ENCODE measurements at regions not wholly inside any gene's neighbourhood (a gene's known extent, or its start where the extent isn't known, plus 50 kb on each side); places are given as distances from the start of the nearest gene placed in this dataset.
"Not testable (repeated sequence)": the region's sequence is repeated elsewhere in the genome, so short reads cannot be mapped to it uniquely, and the experiment has no call there.

- no peak for TF ChIP-seq RORB (CRISPR knock-in tag; IDR thresholded peaks at IDR 0.05)
- no peak for TF ChIP-seq ZNF219 (CRISPR knock-in tag; IDR thresholded peaks at IDR 0.05; ENCODE audit: borderline replicate concordance)
- no peak for TF ChIP-seq GRHL2 (CRISPR knock-in tag; IDR thresholded peaks at IDR 0.05; ENCODE audit: insufficient replicate concordance, severe bottlenecking)
- TF ChIP-seq USF2 (CRISPR knock-in tag; IDR thresholded peaks at IDR 0.05) = no peak
These were observed 538.5 kb upstream of the TUSC1 start (continued) for GRCh38 chr9:26216702-26217101.

DNA sequence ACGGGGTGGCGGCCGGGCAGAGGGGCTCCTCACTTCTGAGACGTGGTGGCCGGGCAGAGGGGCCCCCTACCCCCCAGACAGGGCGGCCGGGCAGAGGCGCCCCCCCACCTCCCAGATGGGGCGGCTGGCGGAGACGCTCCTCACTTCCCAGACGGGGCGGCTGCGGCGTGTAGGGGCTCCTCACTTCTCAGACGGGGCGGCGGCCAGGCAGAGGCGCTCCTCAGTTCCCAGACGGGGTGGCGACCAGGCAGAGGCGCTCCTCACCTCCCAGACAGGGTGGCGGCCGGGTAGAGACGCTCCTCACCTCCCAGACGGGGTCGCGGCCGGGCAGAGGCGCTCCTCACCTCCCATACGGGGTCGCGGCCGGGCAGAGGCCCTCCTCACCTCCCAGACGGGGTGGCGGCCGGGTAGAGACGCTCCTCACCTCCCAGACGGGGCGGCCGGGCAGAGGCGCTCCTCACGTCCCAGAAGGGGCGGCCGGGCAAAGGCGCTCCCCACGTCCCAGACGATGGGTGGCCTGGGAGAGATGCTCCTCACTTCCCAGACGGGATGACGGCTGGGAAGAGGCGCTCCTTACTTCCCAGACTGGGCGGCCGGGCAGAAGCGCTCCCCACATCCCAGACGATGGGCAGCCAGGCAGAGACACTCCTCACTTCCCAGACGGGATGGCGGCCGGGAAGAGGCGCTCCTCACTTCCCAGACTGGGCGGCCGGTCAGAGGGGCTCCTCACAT is 536.6 kb upstream of the TUSC1 start:
- H3K36me3 Mint-ChIP-seq = peaks cover 22% of the 10 kb centered on the region
- H3K27me3 Mint-ChIP-seq (ENCODE audit: low read depth); H3K27ac Mint-ChIP-seq; DNase-seq (ENCODE audit: low spot score); H3K4me3 Mint-ChIP-seq; ATAC-seq; CTCF ChIA-PET: not testable (repeated sequence)
- peaks cover 31% of the 10 kb centered on the region for H3K9me3 Mint-ChIP-seq
- peaks cover 15% of the 10 kb centered on the region for H3K4me1 Mint-ChIP-seq
- POLR2A ChIA-PET = interaction anchor here (0.6 kb wide), 1 partner anchor 1800 kb away, joined by 3 read pairs; no protein-coding TSS in a partner anchor

GRCh38 chr9:26210338-26210851 is 532.2 kb upstream of the TUSC1 start:
- CTCF ChIA-PET = no interaction called here
- ATAC-seq = peak; percentile 62
- peaks cover 5% of the 10 kb centered on the region for H3K36me3 Mint-ChIP-seq

GRCh38 chr9:26205261-26205660 is 527.0 kb upstream of the TUSC1 start:
- Mint-ChIP-seq H3K27ac (no peak overlapping the region), H3K27me3 (ENCODE audit: low read depth) (no peaks in the 10 kb centered on the region), H3K4me1 (peaks cover 8% of the 10 kb centered on the region), H3K4me3 (no peak overlapping the region), H3K36me3 (no peaks in the 10 kb centered on the region), H3K9me3 (peaks cover 10% of the 10 kb centered on the region)
- POLR2A ChIA-PET = no interaction called here
- ATAC-seq (no peak), DNase-seq (ENCODE audit: low spot score) (no peak)
- CTCF ChIA-PET = no interaction called here
- TF ChIP-seq GRHL2 (CRISPR knock-in tag; IDR thresholded peaks at IDR 0.05; ENCODE audit: insufficient replicate concordance, severe bottlenecking) (no peak), STAT6 (CRISPR knock-in tag; conservative IDR thresholded peaks at IDR 0.05; ENCODE audit: low read depth) (no peak), KAT7 (CRISPR knock-in tag; IDR thresholded peaks at IDR 0.05; ENCODE audit: borderline replicate concordance) (no peak), TCF7 (CRISPR knock-in tag; IDR thresholded peaks at IDR 0.05; ENCODE audit: low read depth) (no peak), EMX1 (CRISPR knock-in tag; IDR thresholded peaks at IDR 0.05) (no peak), PRRX2 (CRISPR knock-in tag; IDR thresholded peaks at IDR 0.05) (no peak)
- TF ChIP-seq, protein P1, sequence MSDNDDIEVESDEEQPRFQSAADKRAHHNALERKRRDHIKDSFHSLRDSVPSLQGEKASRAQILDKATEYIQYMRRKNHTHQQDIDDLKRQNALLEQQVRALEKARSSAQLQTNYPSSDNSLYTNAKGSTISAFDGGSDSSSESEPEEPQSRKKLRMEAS (CRISPR knock-in tag; IDR thresholded peaks at IDR 0.05) = no peak
- TF ChIP-seq, protein P2, sequence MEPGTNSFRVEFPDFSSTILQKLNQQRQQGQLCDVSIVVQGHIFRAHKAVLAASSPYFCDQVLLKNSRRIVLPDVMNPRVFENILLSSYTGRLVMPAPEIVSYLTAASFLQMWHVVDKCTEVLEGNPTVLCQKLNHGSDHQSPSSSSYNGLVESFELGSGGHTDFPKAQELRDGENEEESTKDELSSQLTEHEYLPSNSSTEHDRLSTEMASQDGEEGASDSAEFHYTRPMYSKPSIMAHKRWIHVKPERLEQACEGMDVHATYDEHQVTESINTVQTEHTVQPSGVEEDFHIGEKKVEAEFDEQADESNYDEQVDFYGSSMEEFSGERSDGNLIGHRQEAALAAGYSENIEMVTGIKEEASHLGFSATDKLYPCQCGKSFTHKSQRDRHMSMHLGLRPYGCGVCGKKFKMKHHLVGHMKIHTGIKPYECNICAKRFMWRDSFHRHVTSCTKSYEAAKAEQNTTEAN (CRISPR knock-in tag; IDR thresholded peaks at IDR 0.05) = no peak
- TF ChIP-seq, protein P3, sequence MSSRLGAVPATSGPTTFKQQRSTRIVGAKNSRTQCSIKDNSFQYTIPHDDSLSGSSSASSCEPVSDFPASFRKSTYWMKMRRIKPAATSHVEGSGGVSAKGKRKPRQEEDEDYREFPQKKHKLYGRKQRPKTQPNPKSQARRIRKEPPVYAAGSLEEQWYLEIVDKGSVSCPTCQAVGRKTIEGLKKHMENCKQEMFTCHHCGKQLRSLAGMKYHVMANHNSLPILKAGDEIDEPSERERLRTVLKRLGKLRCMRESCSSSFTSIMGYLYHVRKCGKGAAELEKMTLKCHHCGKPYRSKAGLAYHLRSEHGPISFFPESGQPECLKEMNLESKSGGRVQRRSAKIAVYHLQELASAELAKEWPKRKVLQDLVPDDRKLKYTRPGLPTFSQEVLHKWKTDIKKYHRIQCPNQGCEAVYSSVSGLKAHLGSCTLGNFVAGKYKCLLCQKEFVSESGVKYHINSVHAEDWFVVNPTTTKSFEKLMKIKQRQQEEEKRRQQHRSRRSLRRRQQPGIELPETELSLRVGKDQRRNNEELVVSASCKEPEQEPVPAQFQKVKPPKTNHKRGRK (CRISPR knock-in tag; IDR thresholded peaks at IDR 0.05; ENCODE audit: borderline replicate concordance) = no peak
- TF ChIP-seq, protein P4, sequence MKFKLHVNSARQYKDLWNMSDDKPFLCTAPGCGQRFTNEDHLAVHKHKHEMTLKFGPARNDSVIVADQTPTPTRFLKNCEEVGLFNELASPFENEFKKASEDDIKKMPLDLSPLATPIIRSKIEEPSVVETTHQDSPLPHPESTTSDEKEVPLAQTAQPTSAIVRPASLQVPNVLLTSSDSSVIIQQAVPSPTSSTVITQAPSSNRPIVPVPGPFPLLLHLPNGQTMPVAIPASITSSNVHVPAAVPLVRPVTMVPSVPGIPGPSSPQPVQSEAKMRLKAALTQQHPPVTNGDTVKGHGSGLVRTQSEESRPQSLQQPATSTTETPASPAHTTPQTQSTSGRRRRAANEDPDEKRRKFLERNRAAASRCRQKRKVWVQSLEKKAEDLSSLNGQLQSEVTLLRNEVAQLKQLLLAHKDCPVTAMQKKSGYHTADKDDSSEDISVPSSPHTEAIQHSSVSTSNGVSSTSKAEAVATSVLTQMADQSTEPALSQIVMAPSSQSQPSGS (CRISPR knock-in tag; IDR thresholded peaks at IDR 0.05; ENCODE audit: borderline replicate concordance, low read depth) = no peak

More at GRCh38 chr9:26210338-26210851, 532.2 kb upstream of the TUSC1 start:
- POLR2A ChIA-PET = no interaction called here
- Mint-ChIP-seq H3K27me3 (ENCODE audit: low read depth) (no peaks in the 10 kb centered on the region), H3K9me3 (peaks cover 21% of the 10 kb centered on the region), H3K4me3 (no peak overlapping the region), H3K27ac (no peak overlapping the region), H3K4me1 (peaks cover 12% of the 10 kb centered on the region)
- no peak for TF ChIP-seq FOXK1 (CRISPR knock-in tag; IDR thresholded peaks at IDR 0.05)
- no peak for TF ChIP-seq E2F4 (CRISPR knock-in tag; IDR thresholded peaks at IDR 0.05; ENCODE audit: borderline replicate concordance, low read depth)
- 0 out of 2 replicates have a peak, but pooled peaks have one; percentile 8 for TF ChIP-seq USF2 (CRISPR knock-in tag; IDR thresholded peaks at IDR 0.05)
- TF ChIP-seq TCF7 (CRISPR knock-in tag; IDR thresholded peaks at IDR 0.05; ENCODE audit: low read depth) = no peak
- no peak for DNase-seq (ENCODE audit: low spot score)
